ENCODE measurements at regions not wholly inside any gene's neighbourhood (a gene's known extent, or its start where the extent isn't known, plus 50 kb on each side); places are given as distances from the start of the nearest gene placed in this dataset.

DNA sequence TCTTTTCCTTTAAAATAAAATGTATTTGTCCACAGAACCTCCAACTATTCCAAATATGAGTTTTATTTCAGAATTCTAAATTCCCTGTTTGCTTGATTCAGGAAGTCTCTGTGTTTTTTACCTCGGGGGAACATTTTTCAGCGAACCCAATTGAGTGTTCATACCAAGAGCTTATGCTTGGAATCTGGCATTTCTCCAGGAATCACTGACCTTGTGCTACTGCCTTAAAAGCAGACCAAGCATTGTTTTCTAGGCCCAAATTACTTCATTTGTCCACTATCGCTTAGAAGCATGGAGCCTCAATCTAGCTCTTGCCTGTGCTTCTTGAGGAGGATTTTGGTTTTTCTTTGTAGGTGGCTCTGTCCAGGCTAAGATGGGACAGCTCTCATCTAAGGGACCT lies 59.4 kb downstream of the EBLN1 start:
- TF ChIP-seq, protein P1, sequence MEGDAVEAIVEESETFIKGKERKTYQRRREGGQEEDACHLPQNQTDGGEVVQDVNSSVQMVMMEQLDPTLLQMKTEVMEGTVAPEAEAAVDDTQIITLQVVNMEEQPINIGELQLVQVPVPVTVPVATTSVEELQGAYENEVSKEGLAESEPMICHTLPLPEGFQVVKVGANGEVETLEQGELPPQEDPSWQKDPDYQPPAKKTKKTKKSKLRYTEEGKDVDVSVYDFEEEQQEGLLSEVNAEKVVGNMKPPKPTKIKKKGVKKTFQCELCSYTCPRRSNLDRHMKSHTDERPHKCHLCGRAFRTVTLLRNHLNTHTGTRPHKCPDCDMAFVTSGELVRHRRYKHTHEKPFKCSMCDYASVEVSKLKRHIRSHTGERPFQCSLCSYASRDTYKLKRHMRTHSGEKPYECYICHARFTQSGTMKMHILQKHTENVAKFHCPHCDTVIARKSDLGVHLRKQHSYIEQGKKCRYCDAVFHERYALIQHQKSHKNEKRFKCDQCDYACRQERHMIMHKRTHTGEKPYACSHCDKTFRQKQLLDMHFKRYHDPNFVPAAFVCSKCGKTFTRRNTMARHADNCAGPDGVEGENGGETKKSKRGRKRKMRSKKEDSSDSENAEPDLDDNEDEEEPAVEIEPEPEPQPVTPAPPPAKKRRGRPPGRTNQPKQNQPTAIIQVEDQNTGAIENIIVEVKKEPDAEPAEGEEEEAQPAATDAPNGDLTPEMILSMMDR (IDR thresholded peaks at IDR 0.05): no peak
- no peak for TF ChIP-seq POLR2A (IDR thresholded peaks at IDR 0.05)
